GM12891 (cell line): ENCODE measurements at regions not wholly inside any gene's neighbourhood (a gene's known extent, or its start where the extent isn't known, plus 50 kb on each side); places are given as distances from the start of the nearest gene placed in this dataset.

Experiments
- PAX5 ChIP-seq: IDR thresholded peaks from 2 replicates; pipeline ENCODE4 v1.6.1; 2011; ENCODE audit warnings: low read length, moderate library complexity, mild to moderate bottlenecking; ENCODE audit not compliant: insufficient read depth, severe bottlenecking
- POLR2A ChIP-seq: IDR thresholded peaks from 2 replicates; pipeline ENCODE4 v1.6.1; 2011; ENCODE audit warnings: low read depth, low read length, control low read depth
- POLR2AphosphoS5 ChIP-seq: IDR thresholded peaks from 2 replicates; pipeline ENCODE4 v1.6.1; 2011; ENCODE audit warnings: low read depth, low read length, control low read depth
- POU2F2 ChIP-seq: IDR thresholded peaks from 2 replicates; pipeline ENCODE4 v1.6.1; 2011; ENCODE audit warnings: low read depth, mild to moderate bottlenecking, control low read depth, low read length, moderate library complexity
- SPI1 ChIP-seq: IDR thresholded peaks from 2 replicates; pipeline ENCODE4 v1.6.1; 2011; ENCODE audit warnings: low read depth, low read length, control low read depth
- TAF1 ChIP-seq: IDR thresholded peaks from 2 replicates; pipeline ENCODE4 v1.6.1; 2011; ENCODE audit warnings: low read depth, low read length, control low read depth

- TF ChIP-seq POLR2AphosphoS5 = no peak
- TF ChIP-seq POLR2A = no peak
- TF ChIP-seq TAF1 = no peak
- no peak for TF ChIP-seq SPI1
- TF ChIP-seq POU2F2 = no peak
- TF ChIP-seq PAX5 = no peak
Measured at GRCh38 chr12:115771065-115771464, 506.4 kb downstream of the MED13L start.
